ENCODE measurements at regions not wholly inside any gene's neighbourhood (a gene's known extent, or its start where the extent isn't known, plus 50 kb on each side); places are given as distances from the start of the nearest gene placed in this dataset.
"Not testable (repeated sequence)": the region's sequence is repeated elsewhere in the genome, so short reads cannot be mapped to it uniquely, and the experiment has no call there.

DNA sequence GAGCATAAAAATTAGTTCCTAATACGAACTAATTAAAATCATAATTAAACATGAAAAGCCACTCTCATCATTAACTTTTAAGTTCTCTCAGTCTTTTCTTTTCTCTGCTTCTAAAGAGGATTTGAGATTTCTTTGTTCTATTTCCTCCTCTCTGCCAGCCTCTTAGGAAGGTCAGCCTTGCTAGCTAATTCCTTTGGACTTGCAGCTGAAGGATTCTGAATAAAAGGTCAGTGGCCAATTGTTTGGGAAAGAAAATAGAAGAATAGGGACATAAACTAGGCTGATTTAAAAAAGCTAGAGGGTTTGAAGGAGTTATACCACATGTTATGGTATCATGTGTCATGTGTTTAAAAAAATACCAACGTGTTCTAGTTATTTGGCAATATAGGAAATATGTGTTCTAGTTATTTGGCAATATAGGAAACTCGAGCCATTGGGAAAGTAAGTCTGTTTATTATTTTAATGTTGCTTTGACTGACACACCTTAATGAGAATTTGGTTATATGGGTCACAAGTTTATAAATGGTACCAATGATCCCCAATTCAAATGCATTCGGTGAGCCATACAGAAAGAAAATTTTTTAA, 1668.7 kb upstream of the PCDH7 start:
- DNase-seq = no peak

DNA sequence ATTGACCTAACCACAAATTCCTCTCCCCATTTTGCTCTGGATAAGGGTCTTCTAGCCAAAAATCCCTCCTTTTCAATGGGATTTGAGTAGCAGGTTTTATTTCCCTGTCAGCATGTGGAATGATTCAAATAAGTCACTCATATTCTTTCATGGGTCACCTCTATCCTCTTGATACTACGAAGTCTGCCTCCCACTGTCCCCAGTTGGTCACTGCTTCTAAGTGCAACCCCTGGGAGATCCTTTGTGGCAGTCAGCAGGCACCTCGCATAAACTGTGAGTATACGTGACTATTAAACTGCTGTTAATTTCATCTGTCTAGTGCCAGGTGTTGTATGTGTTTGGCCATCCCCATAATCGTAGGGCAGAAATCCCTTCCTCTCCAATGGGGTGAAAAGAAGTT, 1667.9 kb upstream of the PCDH7 start:
- no peak for DNase-seq

DNA sequence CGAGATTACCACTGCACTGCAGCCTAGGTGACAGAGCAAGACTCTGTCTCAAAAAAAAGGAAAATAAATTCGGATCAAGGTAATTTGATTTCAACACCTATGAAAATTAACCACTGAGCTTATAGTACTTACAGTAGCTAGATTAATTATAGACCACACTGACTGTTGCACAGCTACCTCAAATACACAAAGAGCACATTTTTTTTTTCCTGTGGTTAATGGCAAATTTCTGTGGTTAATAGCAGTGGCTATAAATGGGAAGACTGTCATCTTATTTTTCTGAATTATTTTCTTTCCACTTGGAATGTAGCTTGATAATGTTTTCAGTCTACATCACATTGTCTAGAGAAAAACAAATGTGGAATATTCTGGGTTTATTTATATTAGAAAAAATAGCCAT, 1661.6 kb upstream of the PCDH7 start:
- no peak for DNase-seq

DNA sequence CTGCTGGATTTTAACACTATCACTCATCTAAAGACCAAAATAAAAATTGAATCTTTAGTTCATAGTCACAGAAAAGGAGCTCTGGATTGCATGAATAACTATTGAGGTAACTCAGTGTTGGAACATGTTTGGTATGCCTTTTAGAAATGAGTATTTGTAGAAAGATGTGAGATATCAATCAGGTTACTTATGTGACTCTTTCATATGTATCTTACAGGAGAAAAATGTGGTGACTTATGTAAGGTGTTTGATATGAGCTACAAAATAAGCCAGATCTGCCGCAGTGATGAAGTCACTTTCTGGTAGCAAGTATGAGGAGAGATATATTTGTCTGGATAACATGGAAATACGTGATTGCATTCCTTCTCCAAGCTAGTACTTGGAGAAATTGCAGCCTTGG, 1653.3 kb upstream of the PCDH7 start:
- DNase-seq = no peak

DNA sequence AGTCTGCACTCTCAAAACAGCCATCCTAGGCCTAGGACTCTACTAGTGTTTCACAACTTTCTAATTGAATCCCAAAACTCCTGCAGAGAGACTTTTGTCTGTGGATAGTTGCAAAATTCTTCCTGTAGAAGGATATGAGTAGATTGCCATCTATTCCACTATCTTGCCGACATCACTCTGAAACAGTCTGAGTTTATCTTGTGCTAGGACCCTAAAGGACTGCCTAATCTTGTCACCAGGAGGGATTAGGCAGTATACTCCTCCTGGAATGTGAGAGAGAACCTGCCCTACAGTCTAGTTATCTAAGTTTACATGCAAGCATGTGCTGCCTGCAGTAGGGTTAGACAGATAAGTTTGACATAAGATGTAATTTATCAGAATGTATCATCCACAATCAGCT, 1646.6 kb upstream of the PCDH7 start:
- no peak for DNase-seq

DNA sequence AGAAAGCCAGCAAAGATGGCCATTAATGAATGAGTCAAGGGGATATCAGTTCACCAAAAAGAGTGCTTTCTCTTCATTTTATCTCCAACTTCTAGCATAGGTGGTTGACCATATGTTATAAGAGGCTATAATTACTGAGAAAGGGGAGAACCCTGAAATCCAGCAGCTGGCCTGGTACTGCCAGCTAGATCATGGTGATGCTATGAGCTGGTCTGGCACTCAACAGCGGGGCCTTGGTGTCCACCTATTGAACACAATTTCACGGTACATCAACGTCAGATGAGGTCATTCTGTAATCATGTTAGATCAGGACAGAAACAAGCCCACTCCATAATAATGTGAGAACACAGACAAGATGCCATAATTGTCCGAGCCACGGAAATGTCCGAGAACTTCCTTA, 1644.8 kb upstream of the PCDH7 start:
- DNase-seq = no peak

DNA sequence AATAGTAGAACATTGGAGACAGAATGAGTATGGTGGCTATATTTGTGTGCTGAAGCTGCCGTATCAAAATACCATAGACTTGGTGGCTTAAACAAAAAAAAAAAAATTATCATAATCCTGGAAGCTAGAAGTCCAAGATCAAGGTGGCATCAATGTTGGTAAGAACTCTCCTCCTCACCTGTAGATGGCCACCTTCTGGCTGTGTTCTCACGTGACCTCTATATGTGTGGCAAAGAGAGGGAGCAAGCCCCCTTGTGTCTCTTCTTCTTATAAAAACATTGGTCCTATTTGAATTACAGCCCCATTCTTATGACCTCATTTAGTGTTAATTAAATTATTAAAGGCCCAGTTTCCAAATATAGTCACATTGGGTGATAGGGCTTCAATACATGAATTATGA, 1640.9 kb upstream of the PCDH7 start:
- no peak for DNase-seq

DNA sequence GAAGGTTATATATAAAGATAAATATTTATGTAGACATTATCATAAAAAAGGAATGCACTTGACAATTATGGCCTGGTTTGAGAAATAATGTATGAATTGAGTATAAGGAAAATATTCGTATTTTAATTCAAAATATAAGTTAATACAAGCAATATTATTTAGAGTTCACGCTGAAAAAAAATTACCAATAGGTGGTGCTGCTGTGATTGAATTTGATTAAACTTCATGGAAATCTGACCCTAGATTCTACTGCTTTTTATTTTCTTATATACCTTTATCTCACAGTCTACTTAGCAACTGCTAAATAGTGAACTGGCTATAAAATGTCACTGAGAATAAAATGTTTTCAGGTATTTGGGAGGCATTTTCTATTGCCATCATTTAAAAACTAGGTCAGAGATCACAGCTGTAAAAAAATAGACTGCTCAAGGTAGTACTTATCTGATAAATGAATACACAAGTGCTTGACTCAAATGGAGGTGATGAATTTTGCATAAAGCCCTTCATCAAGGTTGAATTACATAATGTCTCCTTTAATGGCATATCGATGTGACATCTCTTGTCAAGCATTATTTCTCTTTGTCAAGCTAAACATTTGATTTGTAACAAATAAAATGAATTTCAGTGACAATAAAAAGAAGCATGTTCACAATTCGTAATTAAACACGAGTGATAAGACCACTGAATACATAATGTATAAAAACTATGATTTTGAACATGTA, 1638.8 kb upstream of the PCDH7 start:
- DNase-seq = peak; percentile 2

DNA sequence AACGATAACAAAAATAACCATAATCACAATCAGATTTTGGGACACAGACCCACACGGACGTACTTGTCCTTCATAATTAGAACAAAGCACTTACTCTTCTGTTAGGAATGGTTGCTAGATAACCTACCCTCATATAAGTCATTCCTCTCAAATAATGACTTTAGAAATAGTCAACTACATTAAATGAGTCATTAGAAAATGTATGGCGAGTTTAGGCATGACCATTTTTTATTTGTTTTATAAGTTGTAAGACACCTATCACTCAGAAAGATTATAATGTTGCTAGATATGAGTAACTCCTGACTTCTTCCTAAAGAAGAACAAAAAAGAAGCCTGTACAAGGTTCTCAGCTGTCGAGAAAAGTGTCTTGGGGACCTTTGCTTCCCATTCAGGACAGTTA, 1637.5 kb upstream of the PCDH7 start:
- no peak for DNase-seq

DNA sequence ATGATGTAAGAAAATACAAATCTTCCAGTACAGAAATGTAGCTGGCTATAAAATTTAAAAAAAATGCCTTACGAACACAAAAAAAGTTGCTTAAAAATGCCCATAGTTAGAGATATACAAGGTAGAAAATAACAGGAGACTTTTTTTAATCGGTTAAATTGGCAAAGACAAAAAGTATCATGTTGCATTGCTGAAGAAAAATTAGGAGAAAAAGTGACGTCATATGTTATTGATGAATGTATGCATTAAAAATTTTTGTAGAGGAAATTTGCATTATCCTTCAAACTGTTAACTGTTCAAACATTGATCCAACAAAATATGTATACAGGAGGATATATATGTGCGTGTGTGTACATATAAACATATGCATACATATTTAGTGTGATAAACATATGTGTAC, 1634.4 kb upstream of the PCDH7 start:
- DNase-seq = no peak

DNA sequence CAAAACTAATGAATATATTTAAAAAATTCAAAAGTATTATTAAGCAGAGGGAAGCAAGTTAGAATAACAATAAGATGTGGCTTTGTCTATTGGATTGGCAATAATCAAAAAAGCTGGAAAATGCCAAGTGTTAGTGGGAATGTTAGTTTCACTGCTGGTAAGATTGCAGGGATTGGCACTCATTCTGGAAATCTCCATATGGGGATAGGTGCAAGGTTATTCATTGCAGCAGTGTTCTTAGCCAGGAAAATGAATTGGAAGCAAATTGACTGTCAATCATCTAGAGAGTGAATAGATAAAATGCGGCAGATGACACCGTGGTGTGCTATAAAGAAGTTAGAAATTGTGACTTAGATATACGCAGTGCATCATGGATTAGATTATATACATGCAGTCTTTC, 1615.5 kb upstream of the PCDH7 start:
- no peak for DNase-seq

DNA sequence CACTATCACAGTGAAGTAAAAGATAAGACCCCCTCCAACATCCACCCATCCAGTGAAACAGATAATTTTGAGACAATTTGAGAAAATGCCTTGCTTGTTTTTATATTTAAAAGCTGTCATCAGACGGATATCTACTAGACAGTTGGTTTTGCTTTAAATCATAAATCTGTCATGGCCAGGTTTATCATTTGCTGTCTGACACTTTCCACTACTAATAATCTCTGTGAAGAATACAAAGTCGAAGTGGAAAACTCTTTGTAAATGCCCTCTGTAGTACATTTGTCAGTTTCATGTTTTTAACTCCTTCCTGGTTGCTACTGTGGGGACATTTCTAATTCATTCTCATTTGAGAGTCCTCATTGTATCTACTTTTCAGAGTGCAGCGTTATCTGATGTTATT, 1606.2 kb upstream of the PCDH7 start:
- DNase-seq = no peak

DNA sequence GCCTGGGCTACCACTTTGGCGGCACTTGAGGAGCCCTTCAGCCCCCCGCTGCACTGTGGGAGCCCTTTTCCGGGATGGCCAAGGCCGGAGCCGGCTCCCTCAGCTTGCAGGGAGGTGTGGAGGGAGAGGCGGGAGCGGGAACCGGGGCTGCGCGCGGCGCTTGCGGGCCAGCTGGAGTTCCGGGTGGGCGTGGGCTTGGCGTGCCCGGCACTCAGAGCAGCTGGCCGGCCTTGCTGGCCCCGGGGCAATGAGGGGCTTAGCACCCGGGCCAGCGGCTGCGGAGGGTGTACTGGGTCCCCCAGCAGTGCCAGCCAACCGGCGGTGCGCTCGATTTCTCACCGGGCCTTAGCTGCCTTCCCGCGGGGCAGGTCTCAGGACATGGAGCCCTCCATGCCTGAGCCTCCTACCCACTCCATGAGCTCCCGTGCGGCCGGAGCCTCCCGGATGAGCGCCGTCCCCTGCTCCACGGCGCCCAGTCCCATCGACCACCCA, 1602.9 kb upstream of the PCDH7 start:
- not testable (repeated sequence) for DNase-seq

DNA sequence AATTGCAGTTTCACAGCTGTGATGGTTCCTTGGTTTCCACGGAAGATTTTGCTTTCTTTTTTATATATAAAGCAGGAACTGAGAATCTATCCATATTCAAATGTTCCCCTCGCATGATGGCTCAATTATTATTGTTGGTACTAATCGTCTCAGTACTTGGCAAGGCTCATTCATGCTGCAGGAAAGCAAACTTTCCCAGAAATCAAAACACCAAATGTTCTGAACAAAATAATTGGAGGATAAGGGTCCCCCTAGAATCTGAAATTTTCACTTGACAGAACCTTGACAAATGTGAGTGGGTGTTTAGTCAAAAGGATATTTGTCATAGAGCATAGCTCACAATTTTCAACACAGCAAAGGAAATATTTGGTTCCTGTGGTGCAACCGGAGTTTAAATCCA, 1598.6 kb upstream of the PCDH7 start:
- no peak for DNase-seq

DNA sequence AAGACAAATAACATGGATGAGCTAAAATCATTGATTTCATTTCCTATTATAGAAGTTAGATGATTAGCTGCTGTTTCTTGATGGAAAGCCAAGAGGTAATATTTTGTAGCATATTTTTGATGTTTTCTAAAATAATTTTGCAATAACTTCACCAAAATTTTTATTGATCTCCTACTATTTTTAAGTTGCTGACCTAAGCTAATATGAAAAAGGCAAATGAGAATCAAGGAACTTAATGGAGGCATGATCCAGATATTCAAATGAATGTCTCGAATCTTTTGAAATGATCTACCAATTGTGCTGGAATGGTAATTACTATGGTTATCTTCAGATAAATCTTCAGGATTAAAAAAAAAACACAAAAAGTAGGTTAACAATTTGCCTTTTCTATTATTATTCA, 1591.4 kb upstream of the PCDH7 start:
- DNase-seq = no peak

DNA sequence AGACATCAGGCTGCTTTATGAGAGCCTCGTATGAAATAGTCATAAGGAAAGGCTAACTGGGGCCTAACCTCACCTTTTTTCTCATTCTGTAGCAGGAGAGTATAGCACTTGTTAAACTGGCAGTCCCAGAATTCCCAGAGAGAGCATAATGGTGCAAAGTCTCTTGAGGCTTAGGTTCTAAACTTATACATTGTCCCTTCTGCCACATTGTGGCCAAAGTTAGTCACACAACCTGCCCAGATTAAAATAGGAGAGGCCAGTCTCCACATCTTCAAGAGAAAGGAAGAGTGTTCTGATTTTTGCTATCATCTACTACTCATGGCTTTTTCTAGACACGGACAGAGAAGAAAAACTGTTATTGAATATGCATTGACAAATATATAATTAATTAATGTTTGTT, 1588.9 kb upstream of the PCDH7 start:
- DNase-seq = no peak

DNA sequence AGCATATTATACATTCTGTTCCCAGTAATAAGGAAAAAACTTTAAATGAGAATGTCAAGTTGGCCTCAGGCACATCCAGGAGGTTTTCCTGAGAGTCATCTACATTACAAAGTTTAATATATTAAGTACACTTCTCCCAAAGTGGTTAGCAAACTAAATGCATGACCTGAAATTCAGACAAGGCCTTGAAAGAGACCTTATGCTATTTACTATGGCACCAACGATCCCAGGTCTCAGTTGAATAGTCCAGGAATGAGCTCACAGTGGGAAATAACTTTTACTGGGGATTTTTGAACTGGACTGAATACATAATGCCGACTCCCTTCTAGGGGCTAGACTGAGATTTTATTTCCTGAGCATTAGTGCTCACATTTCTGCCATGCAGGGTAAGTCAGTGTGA, 1577.5 kb upstream of the PCDH7 start:
- no peak for DNase-seq

DNA sequence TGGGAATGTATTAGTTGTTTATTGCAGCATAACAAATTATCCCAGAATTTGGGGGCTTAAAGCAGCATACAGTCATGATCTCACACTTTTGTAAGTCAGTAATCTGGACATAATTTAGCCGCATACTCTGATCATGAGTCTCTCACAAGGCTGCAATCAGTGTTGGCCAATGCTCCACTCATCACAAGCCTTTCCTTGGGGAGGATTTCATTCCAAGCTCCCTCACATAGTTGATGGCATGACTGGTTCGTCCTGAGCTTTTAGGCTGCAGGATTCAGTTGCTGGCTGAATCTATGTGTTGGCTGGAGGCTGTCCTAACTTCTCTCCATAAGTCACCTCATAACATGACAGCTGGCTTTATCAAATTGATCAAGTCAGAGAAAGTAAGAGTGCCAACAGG, 1568.6 kb upstream of the PCDH7 start:
- DNase-seq = no peak

DNA sequence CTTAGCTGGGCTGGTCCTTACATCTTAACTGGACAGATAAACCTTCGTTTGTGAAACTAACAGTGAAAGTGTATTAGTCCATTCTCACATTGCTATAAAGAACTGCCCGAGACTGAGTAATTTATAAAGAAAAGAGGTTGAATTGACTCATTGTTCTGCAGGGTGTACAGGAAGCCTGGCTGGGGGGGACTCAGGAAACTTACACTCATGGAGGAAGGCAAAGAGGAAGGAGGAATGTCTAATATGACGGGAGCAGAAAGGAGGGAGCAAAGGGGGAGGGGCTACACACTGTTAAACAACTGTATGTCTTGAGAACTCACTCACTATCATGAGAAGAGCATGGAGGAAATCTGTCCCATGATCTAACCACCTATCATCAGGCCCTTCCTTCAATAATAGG, 1566.5 kb upstream of the PCDH7 start:
- no peak for DNase-seq

DNA sequence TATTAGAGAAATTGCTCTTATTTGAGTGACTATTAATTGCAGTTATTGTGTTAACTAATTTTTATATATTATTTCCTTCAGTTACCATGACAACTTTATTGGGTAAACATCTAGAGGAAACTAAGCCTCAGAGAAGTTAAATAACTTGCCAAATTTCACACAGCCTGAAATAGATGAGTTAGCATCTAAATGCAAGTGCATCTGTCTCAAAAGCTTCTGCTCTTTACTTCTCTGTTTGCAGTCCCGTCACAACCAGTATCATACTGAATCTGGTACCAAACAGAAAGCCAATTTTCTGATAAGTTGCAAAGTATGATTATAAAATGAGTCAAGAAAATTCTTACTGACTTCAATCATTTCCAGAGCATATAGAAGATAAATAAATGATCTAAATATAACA, 1544.9 kb upstream of the PCDH7 start:
- DNase-seq = no peak

DNA sequence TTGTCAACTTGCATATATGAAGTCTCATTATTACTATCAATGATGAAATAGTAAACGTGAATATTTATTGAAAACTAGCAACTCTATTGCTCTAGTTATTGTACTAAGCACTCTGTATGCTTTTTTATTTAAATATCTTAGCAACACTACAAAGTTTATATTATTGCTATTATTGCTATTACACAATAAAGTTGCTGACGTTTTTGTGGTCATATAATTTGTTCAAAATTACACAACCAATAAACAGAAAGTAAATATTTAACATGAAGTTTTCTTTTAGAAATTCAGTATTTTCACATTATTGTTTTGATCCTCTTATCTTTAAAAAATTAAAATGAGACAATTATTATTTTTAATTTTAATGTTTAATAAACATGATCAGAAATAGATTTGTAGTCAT, 1521.1 kb upstream of the PCDH7 start:
- DNase-seq = no peak

DNA sequence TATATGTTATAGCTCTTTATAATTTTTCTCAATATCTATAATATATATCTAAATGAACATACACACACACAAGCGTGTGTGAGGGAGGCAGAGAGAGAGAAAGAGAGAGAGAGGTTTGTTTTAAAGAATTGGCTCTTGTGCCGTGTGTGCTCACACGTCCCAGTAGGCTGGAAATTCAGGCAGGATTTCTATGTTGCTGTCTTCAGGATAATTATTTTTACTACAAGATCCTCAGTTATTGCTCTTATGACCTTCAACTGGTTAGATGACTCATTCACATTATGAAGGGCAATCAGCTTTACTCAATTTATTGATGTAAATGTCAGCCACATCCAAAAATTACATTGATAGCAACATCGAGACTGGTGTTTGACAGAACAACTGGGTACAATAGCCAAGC, 1520.7 kb upstream of the PCDH7 start:
- DNase-seq = no peak

DNA sequence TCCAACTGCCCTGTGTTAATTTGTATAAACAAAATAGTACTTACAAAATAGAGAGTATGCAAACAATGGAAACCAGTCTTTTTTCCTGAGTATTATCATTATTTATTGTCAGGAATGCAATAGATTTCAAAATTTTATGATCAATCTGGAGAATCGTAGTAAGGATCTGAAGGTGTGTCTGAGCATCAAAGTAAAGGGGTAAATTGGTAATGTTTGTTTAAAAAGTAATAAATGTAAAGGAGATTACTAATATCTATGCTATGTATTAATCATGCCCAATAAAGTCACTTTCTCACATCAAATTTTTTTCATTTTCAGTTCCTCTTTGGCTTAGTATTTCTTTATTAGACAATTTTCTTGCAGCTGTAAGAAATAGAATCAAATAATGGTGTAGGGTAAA, 1507.1 kb upstream of the PCDH7 start:
- no peak for DNase-seq

DNA sequence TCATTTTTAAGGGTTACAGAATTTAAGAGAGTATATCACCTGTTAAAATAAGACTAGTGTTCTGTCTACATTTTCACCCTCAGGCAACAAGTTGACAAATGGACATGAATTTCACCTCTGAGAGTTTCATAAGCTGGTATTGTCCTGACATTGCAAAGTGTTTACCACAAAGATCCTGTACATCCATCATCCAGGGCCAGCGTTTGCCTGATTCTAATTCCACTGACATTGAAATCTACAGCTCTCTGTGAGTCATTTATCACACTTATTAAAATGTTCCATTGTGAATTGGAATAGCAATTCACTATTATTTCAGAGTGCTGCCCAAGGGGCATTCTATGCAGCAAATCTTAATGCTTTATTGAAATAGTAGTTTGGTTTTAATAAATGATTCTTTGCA, 1499.4 kb upstream of the PCDH7 start:
- no peak for DNase-seq

DNA sequence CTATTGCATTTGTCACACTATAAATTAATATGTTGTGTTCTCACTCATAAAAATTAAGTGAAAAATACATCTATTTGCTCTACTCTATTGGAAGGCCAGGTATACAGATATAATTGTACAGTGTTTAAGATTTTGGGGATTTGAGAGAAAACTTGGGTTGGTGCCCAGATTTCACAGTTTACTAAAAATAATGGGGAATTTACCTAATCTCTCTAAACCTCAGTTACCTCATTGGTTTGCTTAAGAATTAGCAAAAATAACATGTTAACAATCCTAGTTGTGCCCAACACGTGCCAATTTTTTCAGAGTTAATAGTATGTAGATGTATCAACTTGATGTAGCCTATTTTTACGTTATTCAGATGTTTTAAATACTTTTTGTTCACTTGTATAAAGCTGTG, 1495.3 kb upstream of the PCDH7 start:
- DNase-seq = no peak
